ENCODE measurements at regions not wholly inside any gene's neighbourhood (a gene's known extent, or its start where the extent isn't known, plus 50 kb on each side); places are given as distances from the start of the nearest gene placed in this dataset.

GRCh38 chr5:86008704-86009103 is 609.0 kb upstream of the COX7C start:
- no peaks in the 10 kb centered on the region for H3K9me3 ChIP-seq (ENCODE audit: low read depth, low read length)
- no peak for DNase-seq (ENCODE audit: low read depth, low spot score)
- H3K9ac ChIP-seq (ENCODE audit: insufficient read length): no peak overlapping the region
- no peak for TF ChIP-seq EZH2 (IDR thresholded peaks at IDR 0.05)
- no peak for TF ChIP-seq FOXP2 (optimal IDR thresholded peaks at IDR 0.05; ENCODE audit: control extremely low read depth, extremely low read length, insufficient read depth)
- TF ChIP-seq POLR2AphosphoS5 (IDR thresholded peaks at IDR 0.05; ENCODE audit: borderline replicate concordance, low read depth, low read length): no peak
- no peak overlapping the region for H3K4me3 ChIP-seq
- no peak overlapping the region for H3K27ac ChIP-seq
- H3K36me3 ChIP-seq (ENCODE audit: insufficient read depth, low read length): no peaks in the 10 kb centered on the region

DNA sequence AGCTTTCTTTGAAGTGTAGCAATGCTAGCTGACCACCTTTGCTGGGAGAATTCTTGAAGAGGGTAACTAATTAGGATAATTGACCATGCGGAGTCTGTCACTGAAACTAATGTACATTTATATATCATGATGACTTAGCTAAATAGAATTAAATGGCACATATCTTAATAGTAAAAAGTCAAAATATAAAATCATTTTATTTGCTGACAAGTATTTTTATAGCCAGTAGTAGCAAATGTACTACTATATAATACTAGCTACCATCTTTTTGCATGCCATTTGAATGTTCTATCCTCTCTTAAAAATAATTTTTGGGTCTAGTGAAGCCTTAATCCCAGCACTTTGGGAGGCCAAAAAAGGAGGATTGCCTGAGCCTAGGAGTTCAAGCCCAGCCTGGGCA is 605.8 kb upstream of the COX7C start:
- Histone ChIP-seq H3K4me3 (no peak overlapping the region), H3K9ac (ENCODE audit: insufficient read length) (no peak overlapping the region), H3K36me3 (ENCODE audit: insufficient read depth, low read length) (no peaks in the 10 kb centered on the region), H3K27ac (no peak overlapping the region), H3K9me3 (ENCODE audit: low read depth, low read length) (no peaks in the 10 kb centered on the region)
- no peak for TF ChIP-seq FOXP2 (optimal IDR thresholded peaks at IDR 0.05; ENCODE audit: control extremely low read depth, extremely low read length, insufficient read depth)
- no peak for TF ChIP-seq POLR2AphosphoS5 (IDR thresholded peaks at IDR 0.05; ENCODE audit: borderline replicate concordance, low read depth, low read length)
- TF ChIP-seq EZH2 (IDR thresholded peaks at IDR 0.05): no peak
- DNase-seq (ENCODE audit: low read depth, low spot score): no peak

GRCh38 chr5:86029308-86029707 is 588.4 kb upstream of the COX7C start:
- no peak overlapping the region for H3K9ac ChIP-seq (ENCODE audit: insufficient read length)
- no peaks in the 10 kb centered on the region for H3K36me3 ChIP-seq (ENCODE audit: insufficient read depth, low read length)
- no peak overlapping the region for H3K4me3 ChIP-seq
- no peak for TF ChIP-seq EZH2 (IDR thresholded peaks at IDR 0.05)
- no peaks in the 10 kb centered on the region for H3K9me3 ChIP-seq (ENCODE audit: low read depth, low read length)
- no peak overlapping the region for H3K27ac ChIP-seq
- DNase-seq (ENCODE audit: low read depth, low spot score): no peak

- Histone ChIP-seq H3K9ac (ENCODE audit: insufficient read length) (no peak overlapping the region), H3K27ac (no peak overlapping the region), H3K4me3 (no peak overlapping the region), H3K36me3 (ENCODE audit: insufficient read depth, low read length) (no peaks in the 10 kb centered on the region), H3K9me3 (ENCODE audit: low read depth, low read length) (no peaks in the 10 kb centered on the region)
- no peak for DNase-seq (ENCODE audit: low read depth, low spot score)
- TF ChIP-seq EZH2 (IDR thresholded peaks at IDR 0.05) (no peak), POLR2AphosphoS5 (IDR thresholded peaks at IDR 0.05; ENCODE audit: borderline replicate concordance, low read depth, low read length) (no peak), FOXP2 (optimal IDR thresholded peaks at IDR 0.05; ENCODE audit: control extremely low read depth, extremely low read length, insufficient read depth) (no peak)
Measured at GRCh38 chr5:86030753-86031152, 587.0 kb upstream of the COX7C start.

DNA sequence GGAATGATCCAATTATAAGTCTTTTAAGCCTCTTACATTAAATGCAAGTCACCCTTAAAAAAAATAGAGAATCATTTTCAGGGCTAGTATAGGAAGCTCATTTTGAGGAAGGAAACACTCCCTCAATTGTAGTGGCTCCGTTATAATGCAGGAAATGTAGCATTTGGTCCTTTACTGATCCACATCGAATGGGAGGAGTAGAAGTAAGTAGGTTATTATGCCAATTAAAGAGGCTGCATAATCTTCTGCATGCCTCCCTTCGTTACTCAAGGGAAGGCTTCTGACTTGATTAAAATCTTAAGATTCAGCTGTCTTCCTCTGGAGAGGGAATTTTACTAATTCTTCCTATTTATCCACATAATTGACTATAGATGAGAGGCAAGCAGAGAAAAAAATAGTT is 579.2 kb upstream of the COX7C start:
- Histone ChIP-seq H3K9me3 (ENCODE audit: low read depth, low read length) (no peaks in the 10 kb centered on the region), H3K4me3 (no peak overlapping the region), H3K27ac (no peak overlapping the region), H3K36me3 (ENCODE audit: insufficient read depth, low read length) (no peaks in the 10 kb centered on the region), H3K9ac (ENCODE audit: insufficient read length) (no peak overlapping the region)
- TF ChIP-seq FOXP2 (optimal IDR thresholded peaks at IDR 0.05; ENCODE audit: control extremely low read depth, extremely low read length, insufficient read depth) (no peak), EZH2 (IDR thresholded peaks at IDR 0.05) (no peak), POLR2AphosphoS5 (IDR thresholded peaks at IDR 0.05; ENCODE audit: borderline replicate concordance, low read depth, low read length) (no peak)
- DNase-seq (ENCODE audit: low read depth, low spot score): no peak

GRCh38 chr5:86039351-86039750 is 578.4 kb upstream of the COX7C start:
- Histone ChIP-seq H3K4me3 (no peak overlapping the region), H3K36me3 (ENCODE audit: insufficient read depth, low read length) (no peaks in the 10 kb centered on the region), H3K9ac (ENCODE audit: insufficient read length) (no peak overlapping the region), H3K27ac (no peak overlapping the region), H3K9me3 (ENCODE audit: low read depth, low read length) (no peaks in the 10 kb centered on the region)
- TF ChIP-seq POLR2AphosphoS5 (IDR thresholded peaks at IDR 0.05; ENCODE audit: borderline replicate concordance, low read depth, low read length) (no peak), FOXP2 (optimal IDR thresholded peaks at IDR 0.05; ENCODE audit: control extremely low read depth, extremely low read length, insufficient read depth) (no peak)
- DNase-seq (ENCODE audit: low read depth, low spot score): no peak

- TF ChIP-seq FOXP2 (optimal IDR thresholded peaks at IDR 0.05; ENCODE audit: control extremely low read depth, extremely low read length, insufficient read depth): no peak
- TF ChIP-seq EZH2 (IDR thresholded peaks at IDR 0.05): no peak
- no peak for TF ChIP-seq POLR2AphosphoS5 (IDR thresholded peaks at IDR 0.05; ENCODE audit: borderline replicate concordance, low read depth, low read length)
- Histone ChIP-seq H3K9me3 (ENCODE audit: low read depth, low read length) (no peaks in the 10 kb centered on the region), H3K36me3 (ENCODE audit: insufficient read depth, low read length) (no peaks in the 10 kb centered on the region), H3K4me3 (no peak overlapping the region), H3K9ac (ENCODE audit: insufficient read length) (no peak overlapping the region), H3K27ac (no peak overlapping the region)
- no peak for DNase-seq (ENCODE audit: low read depth, low spot score)
Measured at GRCh38 chr5:86070719-86071118, 547.0 kb upstream of the COX7C start.

- no peak for DNase-seq (ENCODE audit: low read depth, low spot score)
- H3K36me3 ChIP-seq (ENCODE audit: insufficient read depth, low read length): no peaks in the 10 kb centered on the region
- no peak overlapping the region for H3K4me3 ChIP-seq
- no peak overlapping the region for H3K9ac ChIP-seq (ENCODE audit: insufficient read length)
- no peak overlapping the region for H3K27ac ChIP-seq
- H3K9me3 ChIP-seq (ENCODE audit: low read depth, low read length): no peaks in the 10 kb centered on the region
- no peak for TF ChIP-seq EZH2 (IDR thresholded peaks at IDR 0.05)
- TF ChIP-seq FOXP2 (optimal IDR thresholded peaks at IDR 0.05; ENCODE audit: control extremely low read depth, extremely low read length, insufficient read depth): no peak
- TF ChIP-seq POLR2AphosphoS5 (IDR thresholded peaks at IDR 0.05; ENCODE audit: borderline replicate concordance, low read depth, low read length): no peak
Measured at GRCh38 chr5:86074297-86074696, 543.4 kb upstream of the COX7C start.

- Histone ChIP-seq H3K9me3 (ENCODE audit: low read depth, low read length) (no peaks in the 10 kb centered on the region), H3K4me3 (no peak overlapping the region), H3K36me3 (ENCODE audit: insufficient read depth, low read length) (no peaks in the 10 kb centered on the region), H3K9ac (ENCODE audit: insufficient read length) (no peak overlapping the region), H3K27ac (no peak overlapping the region)
- TF ChIP-seq FOXP2 (optimal IDR thresholded peaks at IDR 0.05; ENCODE audit: control extremely low read depth, extremely low read length, insufficient read depth): no peak
- TF ChIP-seq EZH2 (IDR thresholded peaks at IDR 0.05): no peak
- TF ChIP-seq POLR2AphosphoS5 (IDR thresholded peaks at IDR 0.05; ENCODE audit: borderline replicate concordance, low read depth, low read length): no peak
- DNase-seq (ENCODE audit: low read depth, low spot score): no peak
Measured at GRCh38 chr5:86075139-86075538, 542.6 kb upstream of the COX7C start.
